Choroid plexus epithelial cell (primary cell): ENCODE measurements at regions not wholly inside any gene's neighbourhood (a gene's known extent, or its start where the extent isn't known, plus 50 kb on each side); places are given as distances from the start of the nearest gene placed in this dataset.

Experiments
- DNase-seq: peaks from one replicate; pipeline ENCODE4 v3.0.0-alpha.2; 2010; ENCODE audit warnings: low read depth
- H3K4me3 ChIP-seq: 2 replicates; pipeline ENCODE4 v1.5.1; 2011; ENCODE audit warnings: low read depth, mild to moderate bottlenecking, control low read depth, low read length, moderate library complexity
- TF ChIP-seq, protein P1 (sequence below): conservative IDR thresholded peaks from 2 replicates; pipeline ENCODE4 v1.5.1; 2011; ENCODE audit warnings: low read depth, mild to moderate bottlenecking, control low read depth, inconsistent platforms, low read length, moderate library complexity

DNA sequence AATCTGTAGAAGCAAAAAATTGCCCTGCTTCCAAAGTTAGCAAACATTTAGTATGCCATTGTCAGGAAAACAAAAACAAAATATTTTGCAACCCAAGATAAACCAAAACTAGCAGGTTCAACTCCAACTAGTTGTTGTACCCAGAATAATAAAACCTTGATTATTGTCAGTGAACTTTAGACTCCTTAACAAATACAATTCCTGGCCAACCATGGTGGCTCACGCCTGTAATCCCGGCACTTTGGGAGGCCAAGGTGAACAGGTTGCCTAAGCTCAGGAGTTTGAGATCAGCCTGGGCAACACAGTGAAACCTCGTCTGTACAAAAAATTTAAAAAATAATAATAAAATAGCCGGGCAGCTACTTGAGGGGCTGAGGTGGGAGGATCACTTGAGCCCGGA, 53.6 kb upstream of the EPCAM start:
- TF ChIP-seq, protein P1, sequence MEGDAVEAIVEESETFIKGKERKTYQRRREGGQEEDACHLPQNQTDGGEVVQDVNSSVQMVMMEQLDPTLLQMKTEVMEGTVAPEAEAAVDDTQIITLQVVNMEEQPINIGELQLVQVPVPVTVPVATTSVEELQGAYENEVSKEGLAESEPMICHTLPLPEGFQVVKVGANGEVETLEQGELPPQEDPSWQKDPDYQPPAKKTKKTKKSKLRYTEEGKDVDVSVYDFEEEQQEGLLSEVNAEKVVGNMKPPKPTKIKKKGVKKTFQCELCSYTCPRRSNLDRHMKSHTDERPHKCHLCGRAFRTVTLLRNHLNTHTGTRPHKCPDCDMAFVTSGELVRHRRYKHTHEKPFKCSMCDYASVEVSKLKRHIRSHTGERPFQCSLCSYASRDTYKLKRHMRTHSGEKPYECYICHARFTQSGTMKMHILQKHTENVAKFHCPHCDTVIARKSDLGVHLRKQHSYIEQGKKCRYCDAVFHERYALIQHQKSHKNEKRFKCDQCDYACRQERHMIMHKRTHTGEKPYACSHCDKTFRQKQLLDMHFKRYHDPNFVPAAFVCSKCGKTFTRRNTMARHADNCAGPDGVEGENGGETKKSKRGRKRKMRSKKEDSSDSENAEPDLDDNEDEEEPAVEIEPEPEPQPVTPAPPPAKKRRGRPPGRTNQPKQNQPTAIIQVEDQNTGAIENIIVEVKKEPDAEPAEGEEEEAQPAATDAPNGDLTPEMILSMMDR, result no peak
- DNase-seq, result no peak
- no peak overlapping the region for H3K4me3 ChIP-seq

DNA sequence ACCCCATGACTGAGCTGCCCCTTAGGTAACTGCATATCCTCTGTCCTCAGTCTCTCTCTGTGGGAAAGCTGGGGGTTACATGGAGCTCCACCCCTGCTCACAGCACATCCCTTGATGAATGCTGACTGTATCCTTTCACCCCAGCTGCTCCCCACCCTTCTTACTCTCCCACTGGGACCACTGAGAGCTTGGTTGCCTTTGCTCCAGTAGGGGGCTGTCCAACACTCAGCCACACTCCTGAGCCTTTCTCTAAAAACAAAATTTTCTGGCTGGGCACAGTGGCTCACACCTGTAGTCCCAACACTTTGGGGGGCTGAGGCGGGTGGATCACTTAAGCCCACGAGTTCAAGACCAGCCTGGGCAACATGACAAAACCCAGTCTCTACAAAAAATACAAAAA, 55.4 kb upstream of the EPCAM start:
- no peak for DNase-seq
- no peak overlapping the region for H3K4me3 ChIP-seq
- TF ChIP-seq, protein P1, result peak; percentile 45

DNA sequence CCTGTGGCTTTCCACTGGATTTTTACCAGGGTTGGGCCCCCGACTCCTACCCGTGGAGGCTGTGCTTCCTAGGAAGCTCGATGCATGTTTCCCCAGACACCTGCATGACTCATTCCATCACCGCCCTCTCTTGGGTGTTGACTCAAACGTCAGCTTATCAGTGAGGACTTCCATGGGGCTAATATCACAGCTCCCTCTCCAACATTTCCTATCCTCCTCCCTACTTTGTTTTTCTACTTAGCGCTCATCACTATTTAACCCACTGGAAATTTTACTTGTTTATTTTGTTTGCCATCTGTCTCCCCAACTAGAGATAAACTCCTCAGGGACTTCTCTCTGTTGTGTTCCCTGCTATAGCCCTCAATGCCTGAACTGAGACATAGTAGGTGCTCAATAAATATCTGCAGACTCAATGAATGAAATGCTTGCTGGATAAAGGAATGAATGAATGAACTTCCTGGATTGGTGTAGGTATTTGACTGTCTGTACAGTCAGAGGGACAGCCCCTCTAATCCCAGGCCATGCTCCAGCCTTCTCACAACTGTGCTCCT, 55.9 kb upstream of the EPCAM start:
- DNase-seq, result peak; percentile 46
- TF ChIP-seq, protein P1, result peak; percentile 3
- no peak overlapping the region for H3K4me3 ChIP-seq

DNA sequence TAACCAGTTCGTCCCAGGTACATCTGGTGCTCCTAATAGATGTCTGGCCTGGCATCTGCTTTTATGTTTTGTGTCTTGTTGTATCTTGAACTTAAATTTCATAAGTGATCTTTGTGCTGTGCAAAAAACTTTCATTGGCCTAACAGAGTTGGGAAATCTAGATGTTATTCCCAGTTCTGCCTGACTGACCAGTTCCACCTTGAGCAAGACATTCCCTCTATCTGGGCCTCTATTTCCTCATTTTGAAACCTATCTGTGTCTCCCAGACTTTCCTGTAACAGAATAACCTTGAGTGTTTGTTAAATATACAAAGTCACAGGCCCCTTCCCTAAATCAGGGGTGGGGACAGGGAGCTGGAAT, 56.6 kb upstream of the EPCAM start:
- no peak for DNase-seq
- H3K4me3 ChIP-seq, result no peak overlapping the region
- TF ChIP-seq, protein P1, result no peak

DNA sequence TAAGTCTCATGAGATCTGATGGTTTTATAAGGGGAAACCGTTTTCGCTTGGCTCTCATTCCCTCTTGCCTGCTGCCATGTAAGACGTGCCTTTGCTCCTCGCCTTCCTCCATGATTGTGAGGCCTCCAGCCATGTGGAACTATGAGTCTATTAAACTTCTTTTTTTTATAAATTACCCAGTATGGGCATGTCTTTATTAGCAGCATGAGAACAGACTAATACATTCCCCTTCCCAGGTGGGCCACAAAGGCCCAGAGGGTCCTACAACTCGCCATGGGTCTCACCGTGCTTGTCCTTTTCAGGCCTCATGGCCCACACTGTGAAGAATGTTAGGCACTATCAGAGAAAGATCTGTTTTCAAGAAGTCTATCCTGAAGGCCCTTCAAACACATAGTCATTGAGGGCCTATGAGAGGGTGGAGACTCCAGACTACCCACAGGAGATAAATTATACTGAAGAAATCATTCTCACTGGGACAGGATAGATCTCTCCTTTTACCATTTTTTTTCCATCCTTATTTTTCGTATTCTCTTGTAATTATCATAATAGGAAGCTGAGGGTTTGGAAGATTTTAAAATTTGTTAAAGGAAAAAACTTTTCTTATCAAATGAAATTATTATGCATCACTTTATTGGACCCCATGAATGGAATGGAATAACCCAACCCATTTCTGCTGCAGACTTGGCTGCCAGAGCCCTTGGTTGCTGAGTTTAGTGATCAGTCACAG, 57.2 kb upstream of the EPCAM start:
- DNase-seq, result no peak
- H3K4me3 ChIP-seq, result no peak overlapping the region
- TF ChIP-seq, protein P1, result no peak

DNA sequence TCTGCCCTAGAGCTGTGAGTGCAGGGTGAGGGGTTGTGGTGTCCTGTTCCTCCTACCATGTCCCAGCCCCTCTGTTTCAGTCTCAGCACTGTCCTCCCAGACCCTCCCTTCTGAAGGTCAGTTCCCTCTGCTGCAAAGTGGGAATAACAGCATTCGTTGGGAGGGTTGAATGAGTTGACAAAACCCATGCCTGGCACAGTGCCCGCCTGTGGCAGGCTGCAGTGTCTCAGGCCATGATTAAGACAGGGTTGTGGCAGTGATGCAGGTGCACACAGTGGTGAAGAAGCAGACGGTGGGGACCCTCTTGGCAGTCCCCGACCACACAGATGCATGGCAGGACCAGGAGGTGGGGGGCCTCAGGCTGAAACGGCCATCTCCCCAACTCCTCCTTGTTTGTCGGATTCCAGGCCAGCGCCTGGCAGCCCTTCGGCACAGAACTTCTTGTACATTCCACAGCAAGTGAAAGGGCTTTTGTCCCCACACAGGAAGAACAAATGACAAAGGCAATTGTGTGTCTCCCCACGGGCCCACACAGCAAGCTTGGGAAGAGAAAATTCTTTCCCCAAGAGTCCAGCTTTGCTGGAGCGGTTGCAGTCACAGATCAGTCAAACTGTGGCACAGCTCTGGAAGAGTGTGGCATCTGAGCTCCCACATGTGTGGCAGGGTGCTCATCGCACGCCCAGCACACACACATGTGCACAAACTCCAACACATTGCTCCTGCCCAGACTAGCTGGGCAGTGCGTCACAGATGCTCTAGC, 58.1 kb upstream of the EPCAM start:
- TF ChIP-seq, protein P1, result no peak
- no peak for DNase-seq
- no peak overlapping the region for H3K4me3 ChIP-seq
